GM12892 (cell line): ENCODE measurements at regions not wholly inside any gene's neighbourhood (a gene's known extent, or its start where the extent isn't known, plus 50 kb on each side); places are given as distances from the start of the nearest gene placed in this dataset.
A peak's percentile ranks its signal among the peaks of the same experiment; 100 is the strongest.
"Not testable (repeated sequence)": the region's sequence is repeated elsewhere in the genome, so short reads cannot be mapped to it uniquely, and the experiment has no call there.

Experiments used
- DNase-seq: peaks from one replicate; pipeline ENCODE4 v3.0.0; 2011; ENCODE audit not compliant: insufficient read length
- FAIRE-seq: peaks from 2 replicates; lab custom pipeline; 2011; peaks lifted over from hg19 to GRCh38; lab: Jason Lieb, UNC
- POLR2A ChIP-seq: IDR thresholded peaks from 2 replicates; pipeline ENCODE4 v1.6.1; 2011; ENCODE audit warnings: low read depth, low read length, control low read depth
- POLR2AphosphoS5 ChIP-seq: IDR thresholded peaks from 2 replicates; pipeline ENCODE4 v1.6.1; 2011; ENCODE audit warnings: low read depth, low read length, control low read depth
- TAF1 ChIP-seq: IDR thresholded peaks from 2 replicates; pipeline ENCODE4 v1.6.1; 2011; ENCODE audit warnings: low read depth, mild to moderate bottlenecking, control low read depth, low read length, borderline replicate concordance

DNA sequence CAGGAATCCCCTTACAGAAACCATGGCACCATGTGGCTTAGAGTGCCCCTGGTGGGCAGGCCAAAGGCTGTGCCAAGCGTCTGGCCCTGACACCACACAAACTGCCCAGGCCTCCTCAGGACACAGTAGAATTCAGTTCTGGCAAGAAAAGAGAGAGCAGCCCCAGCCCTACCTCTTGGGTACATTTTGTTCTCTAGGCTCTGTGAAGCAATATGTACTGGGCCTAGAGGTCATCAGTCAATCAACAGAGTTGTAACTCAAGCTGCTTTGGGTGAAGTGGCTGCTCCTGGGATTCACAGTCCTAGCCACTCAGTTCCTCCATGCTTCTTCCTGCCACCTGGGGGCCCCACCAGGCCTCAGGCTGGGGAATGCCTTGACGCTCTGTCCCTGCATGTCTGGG lies 158.1 kb upstream of the MAMLD1 start:
- TF ChIP-seq POLR2AphosphoS5 (no peak), TAF1 (no peak), POLR2A (no peak)
- DNase-seq = no peak
- FAIRE-seq = no peak

DNA sequence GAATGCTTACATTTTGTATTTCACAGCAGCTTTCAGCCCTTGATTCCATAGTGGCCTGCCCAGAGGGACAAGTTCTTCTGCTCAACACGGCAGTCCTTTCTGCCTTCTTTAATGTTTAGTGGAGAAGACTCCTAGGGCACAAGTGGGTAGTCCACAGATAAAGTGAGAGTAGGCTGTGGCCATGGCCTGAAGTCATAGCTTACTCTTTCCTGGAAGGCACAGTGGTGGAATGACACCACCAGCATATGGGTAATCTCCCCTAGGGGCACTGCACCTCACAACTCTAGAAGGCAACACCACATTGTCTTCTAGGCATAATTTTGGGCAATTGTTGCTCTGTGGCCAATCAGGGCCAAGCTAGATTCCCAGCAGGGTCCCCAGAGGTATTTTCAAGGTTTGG lies 155.4 kb upstream of the MAMLD1 start:
- TF ChIP-seq POLR2A = no peak
- TF ChIP-seq POLR2AphosphoS5 = no peak
- TF ChIP-seq TAF1 = no peak
- FAIRE-seq (no peak), DNase-seq (no peak)

DNA sequence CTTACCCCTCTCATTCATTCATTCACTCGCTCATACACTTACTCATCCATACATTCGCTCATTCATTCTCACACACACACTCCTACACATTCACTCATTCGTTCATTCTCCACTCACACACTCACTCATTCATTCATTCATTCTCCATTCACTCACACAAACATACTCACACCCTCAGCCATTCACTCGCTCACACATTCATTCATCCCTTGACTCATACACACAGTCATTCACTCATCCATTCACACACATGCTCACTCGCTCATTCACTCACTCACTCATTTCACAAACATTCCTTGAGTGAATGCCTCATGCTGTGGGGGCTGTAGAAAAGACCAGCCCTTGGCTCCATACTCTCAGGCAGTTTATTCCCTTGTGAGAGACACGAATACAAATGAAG lies 151.1 kb upstream of the MAMLD1 start:
- FAIRE-seq (no peak), DNase-seq (no peak)
- TF ChIP-seq POLR2AphosphoS5 = no peak
- no peak for TF ChIP-seq POLR2A
- no peak for TF ChIP-seq TAF1

DNA sequence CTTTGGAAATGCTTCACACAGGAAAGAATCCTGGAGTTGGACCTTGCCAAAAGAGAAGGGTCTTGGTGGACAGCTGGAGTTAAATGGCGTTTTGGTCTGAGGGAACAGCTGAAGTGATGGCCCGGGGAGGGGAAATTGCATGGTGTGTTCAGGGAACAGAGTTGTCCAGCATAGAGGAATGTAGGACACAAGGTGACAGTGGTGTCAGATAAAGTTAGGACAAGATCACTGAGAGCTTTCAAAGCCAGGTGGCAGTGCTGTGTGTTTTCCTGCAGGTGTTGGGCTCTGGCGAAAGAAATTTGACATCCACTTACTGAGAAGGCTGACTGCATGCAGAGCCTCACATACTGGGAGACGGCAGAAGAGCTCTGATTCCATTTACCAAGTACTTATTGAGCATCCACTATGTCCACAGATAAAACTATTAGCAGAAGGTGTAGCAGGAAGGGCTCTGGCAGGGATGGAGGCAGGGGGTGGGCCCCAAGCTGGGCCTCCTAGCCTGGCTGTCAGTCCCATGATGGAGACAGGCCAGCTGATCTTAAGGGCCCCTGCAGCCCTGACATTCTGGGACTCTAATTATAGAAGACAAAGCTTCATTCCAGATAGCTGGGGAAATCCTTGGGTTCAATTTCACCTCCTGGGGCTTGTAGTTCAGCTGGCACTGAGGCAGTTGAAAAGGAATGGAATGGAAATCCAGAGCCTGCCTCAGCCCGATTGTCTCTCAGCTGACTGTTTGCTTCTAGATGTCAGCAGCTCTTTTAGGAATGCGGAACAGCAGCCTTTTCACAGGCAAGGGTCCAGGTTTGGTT lies 150.2 kb upstream of the MAMLD1 start:
- FAIRE-seq (no peak), DNase-seq (no peak)
- TF ChIP-seq POLR2A = no peak
- no peak for TF ChIP-seq POLR2AphosphoS5
- TF ChIP-seq TAF1 = no peak

DNA sequence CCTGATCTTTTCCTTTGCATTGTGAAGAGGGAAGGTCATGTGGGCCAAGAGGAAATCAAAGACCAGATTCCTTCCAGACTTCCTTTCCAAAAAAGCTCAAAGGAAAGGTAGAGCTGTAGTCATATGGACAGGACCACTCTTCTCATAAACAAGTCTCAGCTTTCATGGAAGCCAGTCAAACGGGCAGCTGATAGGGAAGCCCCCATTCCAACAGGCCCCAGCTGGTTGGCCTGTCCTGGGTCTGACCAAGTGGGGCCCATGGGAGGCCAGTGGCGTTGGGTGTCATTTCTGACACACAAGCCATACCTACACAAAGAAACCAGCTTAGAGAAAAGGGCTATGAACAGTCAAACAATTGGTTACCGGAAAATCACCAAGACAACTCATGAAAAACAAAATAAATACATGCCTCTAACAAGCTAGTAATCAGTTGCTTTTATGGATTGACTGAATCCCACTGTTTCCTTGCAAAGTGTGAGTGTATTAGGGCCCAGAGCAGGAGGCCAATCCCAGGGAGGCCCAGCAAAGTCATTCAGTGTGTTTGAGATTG lies 149.6 kb upstream of the MAMLD1 start:
- DNase-seq (no peak), FAIRE-seq (no peak)
- TF ChIP-seq TAF1 (no peak), POLR2A (no peak), POLR2AphosphoS5 (no peak)

DNA sequence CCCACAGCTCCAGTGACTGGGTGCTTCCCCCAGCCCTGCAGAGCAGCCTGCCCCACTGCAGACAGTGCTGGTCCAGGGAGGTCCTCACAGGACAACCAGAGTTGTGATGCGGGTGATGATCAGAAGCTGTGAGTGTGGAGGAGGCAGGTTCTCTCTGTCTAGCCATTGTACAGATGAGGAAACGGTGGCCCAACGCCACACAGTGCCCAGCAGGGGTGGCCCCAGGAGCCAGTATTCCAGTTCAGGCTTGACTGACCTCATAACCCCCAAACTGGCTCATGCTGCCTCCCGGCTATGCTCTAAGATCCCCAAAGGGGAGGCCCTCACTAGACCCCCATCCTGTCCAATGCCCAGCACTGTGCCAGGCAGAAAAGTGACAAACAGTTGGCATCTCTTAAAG lies 147.1 kb upstream of the MAMLD1 start:
- DNase-seq, FAIRE-seq: not testable (repeated sequence)

DNA sequence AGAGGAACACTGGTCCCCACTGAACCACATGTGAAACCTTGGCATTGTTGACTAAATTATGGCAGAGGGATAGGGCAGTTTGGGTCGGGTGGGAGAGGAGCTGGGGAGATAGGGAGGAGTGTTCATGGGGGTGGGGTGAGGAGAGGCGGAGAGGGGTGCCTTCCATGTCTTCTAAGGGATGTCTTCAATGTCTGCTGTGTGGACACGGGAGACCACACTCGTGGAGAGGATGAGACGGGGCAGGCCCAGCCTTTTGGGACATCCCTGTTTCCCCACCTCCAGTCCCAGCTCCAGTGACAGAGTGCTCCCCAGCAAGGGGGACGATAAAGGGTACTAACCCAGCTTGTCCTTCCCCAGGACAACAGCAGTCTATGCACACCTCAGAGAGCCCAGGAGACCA lies 146.4 kb upstream of the MAMLD1 start:
- FAIRE-seq (no peak), DNase-seq (no peak)
- TF ChIP-seq POLR2A (no peak), POLR2AphosphoS5 (no peak), TAF1 (no peak)

DNA sequence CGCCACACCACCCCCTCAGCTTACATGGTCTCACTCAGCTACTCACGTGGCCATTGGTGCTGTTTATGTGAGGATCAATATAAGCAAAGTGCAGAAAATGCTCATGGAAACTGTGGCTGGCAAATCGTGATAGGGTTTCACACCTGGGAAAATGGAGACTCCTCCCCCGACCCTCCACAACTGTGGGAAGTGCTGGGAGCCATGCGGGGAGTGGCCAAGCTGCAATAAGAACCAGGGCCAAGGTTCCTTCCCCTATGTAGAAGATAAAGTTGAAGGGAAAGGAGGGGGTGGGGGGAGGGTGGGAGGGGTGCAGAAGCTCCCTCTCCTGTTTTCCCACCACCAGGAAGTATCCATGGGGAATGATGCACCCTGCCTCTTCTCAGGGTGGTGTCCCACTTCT lies 145.5 kb upstream of the MAMLD1 start:
- FAIRE-seq (no peak), DNase-seq (no peak)
- TF ChIP-seq POLR2AphosphoS5 (no peak), TAF1 (no peak), POLR2A (no peak)

DNA sequence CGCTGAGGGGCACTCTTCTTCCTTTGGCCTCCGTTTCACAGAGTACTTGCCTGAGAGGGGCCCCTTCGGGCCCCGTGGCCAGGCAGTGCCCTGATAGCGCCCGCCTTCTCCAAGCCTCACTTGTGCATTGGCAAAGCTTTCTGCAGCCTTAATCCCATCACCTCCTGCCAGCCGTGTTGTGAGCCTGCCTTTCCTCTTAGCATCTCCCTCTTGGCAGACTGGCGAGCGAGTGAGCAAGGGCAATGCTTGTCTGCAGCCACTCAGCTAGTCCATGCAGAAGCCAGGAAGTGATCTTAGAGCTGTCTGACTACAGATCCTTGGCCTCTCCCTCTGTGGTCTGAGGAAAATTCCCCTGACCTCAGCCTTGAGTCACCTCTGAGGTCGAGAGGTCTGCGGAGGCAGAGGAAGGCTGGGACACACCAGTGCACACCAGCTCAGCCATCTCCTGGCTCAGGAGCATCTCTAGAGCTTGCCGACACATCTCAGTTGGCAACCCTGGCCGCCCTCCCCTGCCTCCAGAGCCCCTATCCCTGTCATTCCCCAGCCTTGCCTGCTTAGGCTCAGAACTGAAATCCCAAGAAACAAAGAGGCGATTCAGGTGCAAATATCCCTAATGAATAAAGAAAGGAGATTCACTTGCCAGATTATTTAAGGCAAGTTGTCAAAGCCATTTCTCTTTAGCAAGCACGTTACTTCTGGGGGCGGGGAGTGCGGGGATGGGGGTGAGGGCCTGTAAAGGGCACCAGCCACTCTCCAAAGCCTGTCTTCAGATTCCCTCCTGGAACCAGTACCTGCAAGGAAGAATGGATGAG lies 143.5 kb upstream of the MAMLD1 start:
- FAIRE-seq (peak; percentile 5), DNase-seq (no peak)
- TF ChIP-seq POLR2A = no peak
- no peak for TF ChIP-seq TAF1
- no peak for TF ChIP-seq POLR2AphosphoS5

DNA sequence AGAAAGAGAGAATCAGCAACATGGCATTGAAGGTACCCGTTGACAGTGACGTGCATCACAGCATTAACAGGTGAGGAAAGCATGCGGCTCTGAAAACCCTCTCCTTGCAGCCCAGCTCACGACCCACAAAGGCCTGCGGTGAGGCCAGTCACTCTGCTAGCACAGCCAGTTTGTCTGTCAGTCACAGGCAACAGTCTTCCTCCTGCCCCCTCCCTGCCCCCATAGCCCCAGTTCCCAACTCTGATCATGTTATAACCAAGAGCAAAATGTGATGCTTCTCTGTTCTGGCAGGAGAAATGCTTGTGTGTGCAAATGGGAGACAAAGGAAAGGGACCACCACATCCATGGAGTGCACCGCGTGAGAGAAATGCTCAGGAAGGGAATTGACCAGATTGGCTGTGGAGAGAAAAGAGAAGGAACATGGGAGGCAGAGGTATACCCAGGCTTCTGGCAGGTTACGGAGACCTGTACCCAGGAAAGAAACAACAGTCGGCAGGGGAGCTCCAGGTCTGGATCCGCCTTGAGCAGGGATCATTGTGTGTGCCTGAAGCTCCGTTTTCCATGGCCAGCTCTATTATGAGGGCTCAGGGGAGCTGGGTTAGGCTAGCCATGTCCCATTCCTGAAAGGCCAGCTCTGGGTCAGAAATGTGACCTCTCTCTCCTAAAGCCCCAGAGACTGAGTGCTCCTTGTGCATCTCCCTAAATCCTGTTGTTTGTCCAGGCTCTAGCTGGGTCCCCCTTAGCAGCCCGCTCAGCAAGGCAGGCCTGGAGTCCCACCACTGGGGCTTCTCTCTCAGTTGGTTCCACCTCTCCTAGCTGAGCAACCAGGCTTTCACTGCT lies 139.7 kb upstream of the MAMLD1 start:
- no peak for DNase-seq
- FAIRE-seq = no peak
- TF ChIP-seq POLR2AphosphoS5 = no peak
- TF ChIP-seq TAF1 = no peak
- no peak for TF ChIP-seq POLR2A

DNA sequence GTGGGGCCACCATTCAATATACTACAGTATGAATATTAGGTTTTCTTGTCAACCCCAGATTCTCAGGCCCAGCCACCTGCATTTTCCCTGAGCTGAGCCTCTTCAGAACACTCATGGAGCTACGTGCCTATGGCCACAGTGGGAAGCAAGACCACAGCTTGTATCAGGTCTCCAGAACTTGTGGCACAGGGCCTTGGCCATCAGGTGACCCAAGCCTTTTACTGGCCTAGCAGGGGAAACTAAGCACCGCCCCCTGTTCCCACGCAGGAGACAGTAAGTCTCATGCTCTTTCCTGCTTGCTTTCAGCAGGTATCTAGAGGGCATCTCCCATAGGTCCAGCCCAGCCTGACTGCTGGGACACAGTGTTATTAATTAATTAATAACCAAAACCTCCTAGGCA lies 138.4 kb upstream of the MAMLD1 start:
- no peak for DNase-seq
- TF ChIP-seq TAF1 (no peak), POLR2AphosphoS5 (no peak), POLR2A (no peak)
- FAIRE-seq = no peak

DNA sequence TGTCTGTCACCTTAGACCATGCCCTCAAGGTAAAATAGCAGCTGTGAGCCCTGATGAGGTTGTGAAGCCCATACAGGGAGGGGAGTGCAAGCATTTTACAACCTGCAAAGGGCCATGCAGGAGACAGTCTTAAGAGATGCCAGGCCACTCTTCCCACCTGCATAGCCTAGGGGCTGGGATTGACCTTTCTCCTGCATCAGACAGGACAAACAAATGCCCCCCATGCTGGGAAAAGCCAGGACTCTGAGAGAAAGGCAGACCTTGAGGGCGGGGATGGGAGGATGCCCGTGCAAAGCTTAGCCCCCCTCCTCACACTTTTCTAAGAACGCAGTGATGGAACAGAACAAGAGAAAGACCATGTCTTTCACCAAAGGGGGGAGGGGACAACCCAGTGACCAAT lies 137.9 kb upstream of the MAMLD1 start:
- DNase-seq (no peak), FAIRE-seq (no peak)
- no peak for TF ChIP-seq POLR2AphosphoS5
- TF ChIP-seq POLR2A = no peak
